Fibroblast of mammary gland (primary cell): ENCODE measurements at regions not wholly inside any gene's neighbourhood (a gene's known extent, or its start where the extent isn't known, plus 50 kb on each side); places are given as distances from the start of the nearest gene placed in this dataset.
A peak's percentile ranks its signal among the peaks of the same experiment; 100 is the strongest.

Source experiments
- DNase-seq: peaks from one replicate; pipeline ENCODE4 v3.0.0-alpha.2; 2010; ENCODE audit warnings: low read depth
- H3K4me3 ChIP-seq: 2 replicates; pipeline ENCODE4 v1.5.1; 2011; ENCODE audit warnings: low read depth, mild to moderate bottlenecking, low read length, moderate library complexity; ENCODE audit not compliant: control insufficient read depth
- TF ChIP-seq, protein P1 (sequence below): conservative IDR thresholded peaks from 2 replicates; pipeline ENCODE4 v1.5.1; 2011; ENCODE audit warnings: low read depth, low read length, inconsistent platforms; ENCODE audit not compliant: control insufficient read depth, insufficient read depth

DNA sequence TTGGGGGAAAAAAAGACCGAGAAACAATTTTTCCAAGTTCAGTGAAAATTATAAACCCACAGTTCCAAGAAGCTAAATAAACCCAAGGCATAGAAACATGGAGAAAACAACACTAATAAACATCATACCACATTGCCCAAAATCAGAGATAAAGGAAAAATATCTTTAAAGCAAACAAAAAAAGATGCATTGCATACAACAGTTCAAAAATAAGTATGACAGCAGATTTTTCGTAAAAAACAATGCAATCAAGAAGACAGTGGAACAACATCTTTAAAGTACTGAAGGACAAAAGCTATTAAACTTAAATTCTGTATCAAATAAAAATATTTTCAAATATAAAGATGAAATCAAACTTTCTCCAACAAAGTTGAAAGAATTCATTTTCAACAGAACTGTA is 921.3 kb downstream of the METTL15 start:
- H3K4me3 ChIP-seq = no peak overlapping the region
- TF ChIP-seq, protein P1, sequence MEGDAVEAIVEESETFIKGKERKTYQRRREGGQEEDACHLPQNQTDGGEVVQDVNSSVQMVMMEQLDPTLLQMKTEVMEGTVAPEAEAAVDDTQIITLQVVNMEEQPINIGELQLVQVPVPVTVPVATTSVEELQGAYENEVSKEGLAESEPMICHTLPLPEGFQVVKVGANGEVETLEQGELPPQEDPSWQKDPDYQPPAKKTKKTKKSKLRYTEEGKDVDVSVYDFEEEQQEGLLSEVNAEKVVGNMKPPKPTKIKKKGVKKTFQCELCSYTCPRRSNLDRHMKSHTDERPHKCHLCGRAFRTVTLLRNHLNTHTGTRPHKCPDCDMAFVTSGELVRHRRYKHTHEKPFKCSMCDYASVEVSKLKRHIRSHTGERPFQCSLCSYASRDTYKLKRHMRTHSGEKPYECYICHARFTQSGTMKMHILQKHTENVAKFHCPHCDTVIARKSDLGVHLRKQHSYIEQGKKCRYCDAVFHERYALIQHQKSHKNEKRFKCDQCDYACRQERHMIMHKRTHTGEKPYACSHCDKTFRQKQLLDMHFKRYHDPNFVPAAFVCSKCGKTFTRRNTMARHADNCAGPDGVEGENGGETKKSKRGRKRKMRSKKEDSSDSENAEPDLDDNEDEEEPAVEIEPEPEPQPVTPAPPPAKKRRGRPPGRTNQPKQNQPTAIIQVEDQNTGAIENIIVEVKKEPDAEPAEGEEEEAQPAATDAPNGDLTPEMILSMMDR = no peak
- DNase-seq = no peak

DNA sequence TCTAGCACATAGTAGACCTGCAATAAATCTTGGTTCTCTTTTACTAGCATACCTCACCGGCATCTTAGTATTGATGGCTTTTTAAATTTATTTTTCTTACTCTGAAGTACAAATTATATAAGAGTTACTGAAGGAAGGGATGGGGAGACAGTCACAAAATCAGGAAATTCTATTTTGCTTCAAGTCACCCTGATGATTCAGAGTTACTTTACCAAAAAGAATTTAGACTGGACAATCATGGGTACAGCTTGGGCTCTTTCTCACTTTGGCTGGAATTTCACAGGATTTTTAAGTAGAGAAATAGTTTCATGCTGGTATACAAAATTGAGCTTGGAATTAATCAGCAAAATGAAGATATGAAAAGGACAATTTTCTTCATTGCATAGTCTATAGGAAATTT is 919.2 kb downstream of the METTL15 start:
- H3K4me3 ChIP-seq = no peak overlapping the region
- no peak for DNase-seq
- TF ChIP-seq, protein P1 = no peak

DNA sequence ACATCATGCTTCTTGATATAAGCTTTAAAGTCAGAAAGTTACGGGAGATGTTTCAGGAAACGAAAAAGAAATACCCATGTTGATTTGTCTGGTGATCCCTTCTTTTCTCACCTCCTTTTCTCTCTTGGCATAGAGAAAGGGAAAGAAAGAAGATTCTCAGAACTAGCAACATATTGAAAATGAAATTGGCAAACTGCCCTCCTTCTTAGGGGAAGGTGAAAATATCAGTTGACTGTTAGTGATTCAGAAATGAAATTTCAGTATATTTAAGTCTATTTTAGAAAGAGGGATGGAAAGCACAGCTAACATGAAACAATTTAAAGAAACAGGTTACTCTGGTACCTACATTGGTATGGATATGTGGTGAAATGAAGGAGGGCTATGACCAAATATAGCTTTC is 918.1 kb downstream of the METTL15 start:
- DNase-seq = no peak
- TF ChIP-seq, protein P1 = no peak

DNA sequence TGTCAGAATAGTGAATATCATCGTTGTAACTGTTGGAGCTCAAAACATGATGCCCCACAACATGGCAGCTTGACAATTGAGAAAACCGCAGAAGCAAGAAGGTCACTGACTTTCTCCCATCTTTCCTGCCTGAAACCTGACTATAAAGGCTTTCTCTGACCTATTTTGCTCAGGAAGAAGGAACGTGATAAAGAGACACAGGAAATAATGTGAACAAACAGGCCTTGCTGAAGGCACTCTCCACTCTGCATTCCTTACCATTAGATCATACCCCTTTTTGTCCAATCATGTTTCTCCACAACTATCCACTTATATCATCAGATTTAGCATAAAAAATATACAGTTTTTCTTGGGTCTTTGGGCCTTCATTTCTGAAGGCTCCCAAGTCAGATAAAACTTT is 916.8 kb downstream of the METTL15 start:
- TF ChIP-seq, protein P1 = no peak
- no peak overlapping the region for H3K4me3 ChIP-seq
- no peak for DNase-seq

More for the DNA sequence above, 918.1 kb downstream of the METTL15 start:
- no peak overlapping the region for H3K4me3 ChIP-seq

DNA sequence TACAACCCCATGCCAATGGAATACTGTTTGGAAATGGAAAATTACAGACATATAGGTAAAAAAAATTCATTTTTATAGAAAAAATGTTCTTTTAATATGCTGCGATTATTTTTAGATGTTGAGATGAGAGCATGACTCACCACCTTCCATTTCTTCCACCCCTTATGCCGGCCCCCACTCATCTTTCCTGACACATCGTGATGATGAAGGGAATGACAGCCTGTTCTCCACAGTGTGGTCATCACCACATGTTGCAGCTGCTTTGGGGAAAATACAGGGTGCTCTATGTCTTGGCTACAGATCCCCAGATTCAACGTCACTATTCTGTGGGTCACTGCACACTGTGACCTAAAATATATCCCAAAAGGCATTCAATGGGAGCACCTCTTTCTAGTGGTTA is 916.2 kb downstream of the METTL15 start:
- H3K4me3 ChIP-seq = no peak overlapping the region
- TF ChIP-seq, protein P1 = no peak
- DNase-seq = peak; percentile 11

DNA sequence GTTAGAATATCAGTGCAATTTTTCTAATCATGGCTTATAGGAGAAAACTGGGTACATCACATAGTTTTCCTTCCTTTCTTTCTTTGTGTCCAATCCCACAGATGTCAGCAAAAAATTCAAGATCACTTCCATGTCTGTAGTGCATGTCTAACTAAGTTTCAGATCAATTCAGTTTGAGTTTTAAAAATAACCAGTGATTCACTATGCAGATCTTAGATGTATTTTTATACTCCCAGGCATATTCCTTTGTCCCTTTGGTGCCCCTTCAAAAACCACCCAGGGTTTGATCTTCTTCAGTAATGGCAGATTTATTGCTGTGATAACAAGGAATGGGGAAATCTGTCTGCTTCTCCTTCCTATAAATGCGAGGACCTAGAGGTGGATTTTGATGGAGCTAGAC is 915.6 kb downstream of the METTL15 start:
- TF ChIP-seq, protein P1 = no peak

DNA sequence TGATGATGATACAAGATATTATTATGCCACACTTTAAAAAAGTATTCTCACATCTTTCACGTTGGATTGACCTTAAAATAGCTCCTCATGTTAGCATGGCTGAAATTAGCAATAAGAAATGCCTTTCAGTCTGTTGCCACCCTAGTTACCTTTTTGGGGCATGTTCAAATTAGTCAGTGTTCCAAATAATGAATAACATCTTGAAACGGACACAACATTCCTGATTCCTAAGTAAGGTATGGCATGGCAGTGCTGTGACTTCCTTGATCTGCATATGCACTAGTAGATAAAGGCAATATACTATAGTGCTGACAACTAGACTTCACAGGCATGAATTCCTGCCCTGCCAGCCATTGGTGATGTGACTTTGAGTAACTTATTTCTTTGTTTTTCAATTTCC is 914.5 kb downstream of the METTL15 start:
- no peak for DNase-seq
- TF ChIP-seq, protein P1 = no peak
- H3K4me3 ChIP-seq = no peak overlapping the region

More for the DNA sequence above, 915.6 kb downstream of the METTL15 start:
- DNase-seq = no peak
- no peak overlapping the region for H3K4me3 ChIP-seq
